K562 (cell line): ENCODE measurements at regions not wholly inside any gene's neighbourhood (a gene's known extent, or its start where the extent isn't known, plus 50 kb on each side); places are given as distances from the start of the nearest gene placed in this dataset.

Experiments
- CTBP1 ChIP-seq: fragments of 450-650 bp; IDR thresholded peaks from 2 replicates; pipeline ENCODE4 v1.6.1; 2016; ENCODE audit warnings: borderline replicate concordance
- CTCF ChIP-seq, 3 experiments: IDR thresholded peaks in 2 of 3; conservative IDR thresholded peaks in 1 of 3; 2 replicates each; pipeline ENCODE4 v1.5.1; 2011 to 2012; ENCODE audit warnings: low read length in 3 of 3, mild to moderate bottlenecking in 3 of 3, control low read depth in 2 of 3, improper control_type of control experiment in 1 of 3, inconsistent platforms in 1 of 3, low read depth in 1 of 3, mixed read lengths in 1 of 3, moderate library complexity in 1 of 3; ENCODE audit not compliant: insufficient read depth in 2 of 3
- EZH2 ChIP-seq: IDR thresholded peaks from 2 replicates; pipeline ENCODE4 v1.6.1; 2012; ENCODE audit warnings: low read depth, mild to moderate bottlenecking, inconsistent platforms, low read length, borderline replicate concordance
- GABPA ChIP-seq: fragments of 200-800 bp; sonication (Bioruptor generic); conservative IDR thresholded peaks from 2 replicates; pipeline ENCODE4 v1.6.1; 2016; ENCODE audit warnings: low read depth, missing genetic modification characterization, missing compliant biosample characterization
- MEF2A ChIP-seq: IDR thresholded peaks from 2 replicates; pipeline ENCODE4 v1.6.1; 2011; ENCODE audit warnings: low read depth, mild to moderate bottlenecking, low read length, moderate library complexity; ENCODE audit not compliant: control insufficient read depth
- NKRF ChIP-seq: fragments of 450-650 bp; IDR thresholded peaks from 2 replicates; pipeline ENCODE4 v1.6.1; 2016; ENCODE audit warnings: borderline replicate concordance
- POLR2A ChIP-seq: fragments of 450-650 bp; conservative IDR thresholded peaks from 2 replicates; pipeline ENCODE4 v1.6.1; 2016

GRCh38 chr2:66253066-66253465 lies 181.9 kb upstream of the MEIS1 start:
- no peak for TF ChIP-seq CTBP1
- TF ChIP-seq NKRF = no peak
- TF ChIP-seq MEF2A = no peak
- no peak for TF ChIP-seq EZH2
- no peak for TF ChIP-seq GABPA
- TF ChIP-seq POLR2A = no peak
- no peak for TF ChIP-seq CTCF (IDR thresholded peaks at IDR 0.05 in 2 of 3, conservative IDR thresholded peaks at IDR 0.05 in 1 of 3; ENCODE audit: insufficient read depth in 2 of 3, low read depth in 1 of 3, low read length in 3 of 3)
